ENCODE measurements at regions not wholly inside any gene's neighbourhood (a gene's known extent, or its start where the extent isn't known, plus 50 kb on each side); places are given as distances from the start of the nearest gene placed in this dataset.

GRCh38 chr16:73319737-73320136 lies 271.8 kb upstream of the ZFHX3 start:
- TF ChIP-seq CTCF (IDR thresholded peaks at IDR 0.05) (no peak), POLR2A (IDR thresholded peaks at IDR 0.05) (no peak)
